ENCODE measurements at regions not wholly inside any gene's neighbourhood (a gene's known extent, or its start where the extent isn't known, plus 50 kb on each side); places are given as distances from the start of the nearest gene placed in this dataset.

GRCh38 chr6:9121549-9121948, 686.2 kb upstream of the SLC35B3 start (continued):
- TF ChIP-seq CTCF (IDR thresholded peaks at IDR 0.05 in 2 of 3, conservative IDR thresholded peaks at IDR 0.05 in 1 of 3; ENCODE audit: borderline replicate concordance in 1 of 3, insufficient read depth in 1 of 3, low read depth in 2 of 3, low read length in 2 of 3) (no peak), JUND (IDR thresholded peaks at IDR 0.05) (no peak)

GRCh38 chr6:9116026-9116425, 680.7 kb upstream of the SLC35B3 start:
- H3K4me2 ChIP-seq (ENCODE audit: low read length): no peak overlapping the region
- no peaks in the 10 kb centered on the region for H3K9me3 ChIP-seq (ENCODE audit: control insufficient read depth in 1 of 2, insufficient read depth in 1 of 2, low read depth in 1 of 2, low read length in 2 of 2)
- RAD21 ChIA-PET (ENCODE audit: low non-redundant PET in 1 of 2, low total read pairs in 2 of 2, uncharacterized antibody in 2 of 2, unreplicated experiment in 2 of 2): no interaction called here
- POLR2A ChIA-PET: no interaction called here
- H3K4me1 ChIP-seq (ENCODE audit: control insufficient read depth in 1 of 2, insufficient read depth in 2 of 2, low read length in 2 of 2): 0 out of 4 replicates have a peak, but pooled peaks cover 0 to 5% of the 10 kb centered on the region in 2 experiments
- no peak for TF ChIP-seq JUND (IDR thresholded peaks at IDR 0.05)
- TF ChIP-seq POLR2A (IDR thresholded peaks at IDR 0.05; ENCODE audit: borderline replicate concordance, extremely low read depth, insufficient read depth, insufficient read length): no peak
- TF ChIP-seq ATF3 (IDR thresholded peaks at IDR 0.05): no peak
- TF ChIP-seq POLR2AphosphoS5 (IDR thresholded peaks at IDR 0.05; ENCODE audit: low read depth, low read length): no peak
- no peak for TF ChIP-seq SP1 (IDR thresholded peaks at IDR 0.05; ENCODE audit: low read depth)
- TF ChIP-seq ZNF274 (IDR thresholded peaks at IDR 0.05; ENCODE audit: low read depth, low read length): no peak
- H3K27me3 ChIP-seq (ENCODE audit: insufficient read depth, low read length): no peaks in the 10 kb centered on the region
- intact Hi-C loops (cut with micrococcal nuclease): no loop called here
- no peak for ATAC-seq
- no peak for DNase-seq (ENCODE audit: low read depth, low spot score)
- H4K20me1 ChIP-seq (ENCODE audit: insufficient read depth): no peaks in the 10 kb centered on the region
- no peak overlapping the region for H3K4me3 ChIP-seq (replicated peaks in 1 of 2; ENCODE audit: low read depth in 1 of 2, low read length in 2 of 2)
- H3K79me2 ChIP-seq (ENCODE audit: insufficient read depth, low read length): no peaks in the 10 kb centered on the region
- H3K27ac ChIP-seq (ENCODE audit: low read depth, low read length): no peak overlapping the region
- no TSS peak for BruUV-seq (replicated peaks)
- H3K9ac ChIP-seq (ENCODE audit: low read length): no peak overlapping the region
- CTCF ChIA-PET: no interaction called here
- H3K36me3 ChIP-seq (ENCODE audit: control insufficient read depth in 1 of 2, insufficient read depth in 2 of 2, low read length in 2 of 2): no peaks in the 10 kb centered on the region
- no peaks in the 10 kb centered on the region for H3K9me2 ChIP-seq (ENCODE audit: insufficient read depth)
- peak overlapping the region; percentile 22 for H2AFZ ChIP-seq (ENCODE audit: low read depth, low read length, poor library complexity, severe bottlenecking)
